ENCODE measurements at regions not wholly inside any gene's neighbourhood (a gene's known extent, or its start where the extent isn't known, plus 50 kb on each side); places are given as distances from the start of the nearest gene placed in this dataset.

DNA sequence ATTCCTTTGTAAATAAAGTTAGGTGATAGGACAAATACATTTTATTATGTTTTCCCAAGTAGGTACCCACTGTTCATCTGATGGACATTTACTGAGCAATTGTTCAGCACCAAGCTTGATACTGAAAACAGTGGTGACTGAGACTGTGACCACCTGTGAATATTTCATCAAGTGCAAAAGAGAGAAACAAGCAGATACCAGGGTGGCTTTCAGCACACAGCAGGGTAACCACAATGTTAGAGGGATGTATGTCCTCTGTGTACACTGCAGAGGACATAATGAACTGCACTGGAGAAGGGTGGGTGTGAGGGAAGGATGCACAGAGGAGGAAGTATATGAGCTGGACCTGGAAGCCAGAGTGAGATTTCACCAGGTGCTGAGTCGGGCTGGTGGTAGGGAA is 411.8 kb downstream of the RAD51AP2 start:
- Histone ChIP-seq H3K9ac (ENCODE audit: extremely low read depth, insufficient read length, low read length) (no peak overlapping the region), H2BK5ac (ENCODE audit: insufficient read length, low read length) (no peak overlapping the region), H4K20me1 (ENCODE audit: control insufficient read depth, insufficient read depth, insufficient read length) (no peaks in the 10 kb centered on the region), H3K27ac (ENCODE audit: insufficient read length, low read depth, low read length) (no peak overlapping the region), H3K27me3 (ENCODE audit: insufficient read depth, low read length) (no peaks in the 10 kb centered on the region), H4K91ac (ENCODE audit: insufficient read length, low read depth, low read length) (no peak overlapping the region), H3K18ac (ENCODE audit: insufficient read length, low read depth, low read length) (no peak overlapping the region), H2BK15ac (ENCODE audit: low read depth, low read length) (no peak overlapping the region), H3T11ph (ENCODE audit: low read length) (no peak overlapping the region), H3K56ac (ENCODE audit: insufficient read length, low read depth, low read length) (no peak overlapping the region), H3K4me2 (ENCODE audit: insufficient read depth, insufficient read length, low read length) (no peak overlapping the region), H4K5ac (ENCODE audit: insufficient read length, low read depth, low read length) (no peak overlapping the region), H3K79me2 (ENCODE audit: insufficient read depth, low read length) (no peaks in the 10 kb centered on the region), H3K23me2 (ENCODE audit: insufficient read length, low read depth, low read length, poor library complexity, severe bottlenecking) (no peaks in the 10 kb centered on the region), H2BK120ac (ENCODE audit: low read depth, low read length, poor library complexity, severe bottlenecking) (no peak overlapping the region), H3K9me3 (ENCODE audit: control insufficient read depth, low read depth, low read length) (no peaks in the 10 kb centered on the region), H4K8ac (replicated peaks; ENCODE audit: insufficient read length, low read depth, low read length) (no peak overlapping the region), H3K14ac (ENCODE audit: insufficient read depth, low read length) (no peak overlapping the region), H2BK20ac (ENCODE audit: low read depth, low read length, poor library complexity, severe bottlenecking) (no peak overlapping the region), H3K23ac (ENCODE audit: insufficient read length, low read depth, low read length) (no peak overlapping the region), H2AFZ (ENCODE audit: low read length) (no peak overlapping the region), H2AK5ac (ENCODE audit: insufficient read length, low read length) (no peak overlapping the region), H3K79me1 (ENCODE audit: insufficient read depth, low read depth, low read length, poor library complexity, severe bottlenecking) (no peaks in the 10 kb centered on the region), H2BK12ac (ENCODE audit: insufficient read length, low read depth, low read length) (no peak overlapping the region), H3K4me1 (ENCODE audit: insufficient read depth, low read length) (no peaks in the 10 kb centered on the region), H3K4ac (ENCODE audit: low read depth, low read length) (no peak overlapping the region)
- DNase-seq: no peak
- Mint-ChIP-seq H3K36me3 (ENCODE audit: insufficient read depth in 1 of 3, low read depth in 3 of 3) (no peaks in the 10 kb centered on the region), H3K27me3 (ENCODE audit: low read depth) (no peaks in the 10 kb centered on the region), H3K4me1 (peaks cover 0 to 2% of the 10 kb centered on the region in 2 experiments; a peak in 1 of 4 replicates), H3K9me3 (no peaks in the 10 kb centered on the region), H3K27ac (no peak overlapping the region), H3K4me3 (no peak overlapping the region)
- no CpG with 5 or more reads among the region's 1 CpG for WGBS (ENCODE audit: extremely low coverage, insufficient read length, low lambda C conversion rate)
- TF ChIP-seq, protein P1, sequence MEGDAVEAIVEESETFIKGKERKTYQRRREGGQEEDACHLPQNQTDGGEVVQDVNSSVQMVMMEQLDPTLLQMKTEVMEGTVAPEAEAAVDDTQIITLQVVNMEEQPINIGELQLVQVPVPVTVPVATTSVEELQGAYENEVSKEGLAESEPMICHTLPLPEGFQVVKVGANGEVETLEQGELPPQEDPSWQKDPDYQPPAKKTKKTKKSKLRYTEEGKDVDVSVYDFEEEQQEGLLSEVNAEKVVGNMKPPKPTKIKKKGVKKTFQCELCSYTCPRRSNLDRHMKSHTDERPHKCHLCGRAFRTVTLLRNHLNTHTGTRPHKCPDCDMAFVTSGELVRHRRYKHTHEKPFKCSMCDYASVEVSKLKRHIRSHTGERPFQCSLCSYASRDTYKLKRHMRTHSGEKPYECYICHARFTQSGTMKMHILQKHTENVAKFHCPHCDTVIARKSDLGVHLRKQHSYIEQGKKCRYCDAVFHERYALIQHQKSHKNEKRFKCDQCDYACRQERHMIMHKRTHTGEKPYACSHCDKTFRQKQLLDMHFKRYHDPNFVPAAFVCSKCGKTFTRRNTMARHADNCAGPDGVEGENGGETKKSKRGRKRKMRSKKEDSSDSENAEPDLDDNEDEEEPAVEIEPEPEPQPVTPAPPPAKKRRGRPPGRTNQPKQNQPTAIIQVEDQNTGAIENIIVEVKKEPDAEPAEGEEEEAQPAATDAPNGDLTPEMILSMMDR (conservative IDR thresholded peaks at IDR 0.05): no peak

Measured in H9 (cell line).